ENCODE measurements at regions not wholly inside any gene's neighbourhood (a gene's known extent, or its start where the extent isn't known, plus 50 kb on each side); places are given as distances from the start of the nearest gene placed in this dataset.
A peak's percentile ranks its signal among the peaks of the same experiment; 100 is the strongest.

DNA sequence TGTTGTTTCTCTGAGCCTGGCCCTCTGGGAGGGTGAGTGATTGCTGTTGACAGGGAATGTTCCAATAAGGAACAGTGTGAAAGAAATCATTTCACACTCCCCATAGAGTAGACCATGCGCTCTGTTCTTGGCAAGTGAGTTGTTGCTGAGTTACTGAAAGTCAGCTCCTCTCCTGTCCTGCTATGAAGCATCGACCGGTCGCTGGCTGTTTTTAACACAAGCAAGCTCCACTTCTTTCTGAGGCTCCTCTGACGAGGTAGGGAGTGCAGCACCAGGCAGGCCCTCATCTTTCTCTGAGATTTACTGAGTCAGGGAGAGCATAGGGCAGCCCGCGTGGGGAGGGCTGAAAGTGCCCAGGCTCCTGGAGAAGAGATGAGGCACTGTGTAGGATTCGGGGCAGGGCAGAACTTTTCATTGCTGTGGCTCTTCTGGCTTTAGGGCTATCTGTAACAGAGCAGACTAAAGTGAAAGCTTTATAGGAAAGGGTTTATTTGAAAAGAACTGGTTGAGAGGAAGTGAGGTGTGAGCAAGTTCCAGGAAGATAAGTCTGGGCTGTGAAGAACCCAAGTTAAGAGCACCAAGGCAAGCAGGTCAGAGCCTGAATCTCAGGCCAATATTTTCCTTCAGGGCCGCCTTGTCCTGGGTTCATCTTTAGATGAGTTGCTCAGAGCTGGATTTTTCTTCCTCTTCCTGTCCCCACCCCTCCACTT lies 332.2 kb downstream of the CCSER2 start:
- no peaks in the 10 kb centered on the region for H3K4me1 ChIP-seq
- TF ChIP-seq, protein P1, sequence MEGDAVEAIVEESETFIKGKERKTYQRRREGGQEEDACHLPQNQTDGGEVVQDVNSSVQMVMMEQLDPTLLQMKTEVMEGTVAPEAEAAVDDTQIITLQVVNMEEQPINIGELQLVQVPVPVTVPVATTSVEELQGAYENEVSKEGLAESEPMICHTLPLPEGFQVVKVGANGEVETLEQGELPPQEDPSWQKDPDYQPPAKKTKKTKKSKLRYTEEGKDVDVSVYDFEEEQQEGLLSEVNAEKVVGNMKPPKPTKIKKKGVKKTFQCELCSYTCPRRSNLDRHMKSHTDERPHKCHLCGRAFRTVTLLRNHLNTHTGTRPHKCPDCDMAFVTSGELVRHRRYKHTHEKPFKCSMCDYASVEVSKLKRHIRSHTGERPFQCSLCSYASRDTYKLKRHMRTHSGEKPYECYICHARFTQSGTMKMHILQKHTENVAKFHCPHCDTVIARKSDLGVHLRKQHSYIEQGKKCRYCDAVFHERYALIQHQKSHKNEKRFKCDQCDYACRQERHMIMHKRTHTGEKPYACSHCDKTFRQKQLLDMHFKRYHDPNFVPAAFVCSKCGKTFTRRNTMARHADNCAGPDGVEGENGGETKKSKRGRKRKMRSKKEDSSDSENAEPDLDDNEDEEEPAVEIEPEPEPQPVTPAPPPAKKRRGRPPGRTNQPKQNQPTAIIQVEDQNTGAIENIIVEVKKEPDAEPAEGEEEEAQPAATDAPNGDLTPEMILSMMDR (IDR thresholded peaks at IDR 0.05; ENCODE audit: borderline replicate concordance), result no peak
- peaks cover 33% of the 10 kb centered on the region for H3K27me3 ChIP-seq (ENCODE audit: low read depth)
- intact Hi-C loops (cut with micrococcal nuclease), result no loop called here
- H3K4me3 ChIP-seq, result no peak overlapping the region
- no peaks in the 10 kb centered on the region for H3K36me3 ChIP-seq
- H3K27ac ChIP-seq (replicated peaks), result no peak overlapping the region
- H3K9me3 ChIP-seq (replicated peaks), result no peaks in the 10 kb centered on the region
- no peak for DNase-seq

DNA sequence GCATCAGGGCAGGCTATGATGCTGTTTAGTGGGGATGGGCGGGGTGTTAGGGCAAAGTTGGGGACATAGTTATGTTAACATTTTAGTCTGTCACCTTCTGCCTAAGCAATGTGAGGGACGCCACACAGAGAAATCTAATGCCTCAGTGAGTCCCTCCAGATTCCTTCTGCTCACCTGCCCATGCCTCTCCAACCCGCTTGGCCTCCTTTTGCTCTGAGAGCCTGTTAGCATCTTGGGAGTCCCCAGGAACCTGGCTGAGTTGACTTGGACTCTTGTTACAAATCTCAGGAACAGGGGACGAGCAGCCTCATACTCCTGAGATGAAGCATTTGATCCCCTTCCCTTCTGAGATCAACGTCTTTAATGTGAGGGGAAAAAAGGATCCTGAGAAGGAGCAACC lies 336.8 kb downstream of the CCSER2 start:
- TF ChIP-seq, protein P1 (IDR thresholded peaks at IDR 0.05; ENCODE audit: borderline replicate concordance), result no peak
- H3K9me3 ChIP-seq (replicated peaks), result no peaks in the 10 kb centered on the region
- no peak overlapping the region for H3K27ac ChIP-seq (replicated peaks)
- intact Hi-C loops (cut with micrococcal nuclease), result no loop called here
- H3K4me1 ChIP-seq, result no peaks in the 10 kb centered on the region
- DNase-seq, result no peak
- no peak overlapping the region for H3K4me3 ChIP-seq
- no peaks in the 10 kb centered on the region for H3K36me3 ChIP-seq
- H3K27me3 ChIP-seq (ENCODE audit: low read depth), result peaks cover 38% of the 10 kb centered on the region

- Histone ChIP-seq H3K4me1 (no peaks in the 10 kb centered on the region), H3K27me3 (ENCODE audit: low read depth) (peaks cover 31% of the 10 kb centered on the region), H3K9me3 (replicated peaks) (no peaks in the 10 kb centered on the region), H3K36me3 (no peaks in the 10 kb centered on the region), H3K4me3 (no peak overlapping the region), H3K27ac (replicated peaks) (no peak overlapping the region)
- intact Hi-C loops (cut with micrococcal nuclease), result no loop called here
- TF ChIP-seq, protein P1 (IDR thresholded peaks at IDR 0.05; ENCODE audit: borderline replicate concordance), result peak; percentile 16
- no peak for DNase-seq
Observed at GRCh38 chr10:84665883-84666463, 337.6 kb downstream of the CCSER2 start.

DNA sequence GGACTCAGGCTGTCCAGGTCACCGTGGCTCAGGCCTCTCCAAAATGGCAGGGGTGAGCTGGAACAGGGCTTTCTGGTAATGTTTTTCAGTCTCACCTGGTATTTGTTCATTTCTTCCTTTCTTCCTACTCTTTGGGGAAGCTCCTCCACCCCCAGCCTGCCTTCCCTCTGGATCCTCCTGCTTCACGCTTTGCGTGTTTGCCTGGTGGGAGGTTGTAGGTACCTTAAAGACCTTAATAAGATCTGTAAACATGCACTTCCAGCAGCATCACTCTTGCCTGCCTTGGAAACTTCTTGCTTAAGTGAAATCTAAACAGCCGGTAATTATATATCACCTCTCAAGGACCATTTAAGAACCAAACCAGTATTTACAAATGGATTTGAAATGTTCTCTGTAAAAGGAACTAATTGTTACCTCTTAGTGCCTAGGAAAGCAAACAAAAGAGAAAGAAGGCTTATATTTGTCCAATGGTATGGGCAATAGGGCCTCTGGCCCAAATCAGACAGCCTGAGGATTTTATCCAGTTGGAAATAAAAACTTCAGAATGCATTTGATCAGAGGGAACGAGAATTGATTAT lies 339.9 kb downstream of the CCSER2 start:
- peaks cover 21% of the 10 kb centered on the region for H3K27me3 ChIP-seq (ENCODE audit: low read depth)
- H3K4me1 ChIP-seq, result no peaks in the 10 kb centered on the region
- DNase-seq, result no peak
- TF ChIP-seq, protein P1 (IDR thresholded peaks at IDR 0.05; ENCODE audit: borderline replicate concordance), result no peak
- no peak overlapping the region for H3K4me3 ChIP-seq
- no peaks in the 10 kb centered on the region for H3K9me3 ChIP-seq (replicated peaks)
- no peak overlapping the region for H3K27ac ChIP-seq (replicated peaks)
- H3K36me3 ChIP-seq, result no peaks in the 10 kb centered on the region
- intact Hi-C loops (cut with micrococcal nuclease), result no loop called here

- Histone ChIP-seq H3K27ac (replicated peaks) (no peak overlapping the region), H3K4me3 (no peak overlapping the region), H3K9me3 (replicated peaks) (no peaks in the 10 kb centered on the region), H3K27me3 (ENCODE audit: low read depth) (peaks cover 7% of the 10 kb centered on the region), H3K36me3 (no peaks in the 10 kb centered on the region), H3K4me1 (no peaks in the 10 kb centered on the region)
- TF ChIP-seq, protein P1 (IDR thresholded peaks at IDR 0.05; ENCODE audit: borderline replicate concordance), result no peak
- intact Hi-C loops (cut with micrococcal nuclease), result no loop called here
- no peak for DNase-seq
Observed at GRCh38 chr10:84675060-84675459, 346.7 kb downstream of the CCSER2 start.

Measured in left ventricle myocardium inferior (tissue), 1 donor.